ENCODE measurements at regions not wholly inside any gene's neighbourhood (a gene's known extent, or its start where the extent isn't known, plus 50 kb on each side); places are given as distances from the start of the nearest gene placed in this dataset.

DNA sequence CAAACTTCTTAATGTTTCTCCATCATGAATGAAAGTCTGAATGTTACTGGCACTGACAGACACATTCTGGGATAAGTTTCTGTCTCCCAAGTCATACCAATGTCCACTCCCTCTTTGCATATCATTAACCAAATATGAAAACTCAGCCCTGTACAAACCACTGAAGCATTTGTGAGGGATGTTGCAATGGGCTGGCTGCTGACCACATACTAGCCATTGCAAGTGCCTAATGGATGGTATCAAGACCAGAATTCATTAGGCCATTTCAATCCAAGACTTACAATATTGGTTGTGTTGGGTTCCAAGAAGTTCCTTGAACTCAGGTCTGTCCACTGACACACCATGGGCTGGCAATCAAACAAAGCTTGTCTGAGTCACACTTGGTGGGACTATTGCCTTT, 73.8 kb downstream of the CBLN2 start:
- no peak for DNase-seq

- DNase-seq = no peak
Observed at GRCh38 chr18:72468021-72468710, 76.0 kb downstream of the CBLN2 start.

DNA sequence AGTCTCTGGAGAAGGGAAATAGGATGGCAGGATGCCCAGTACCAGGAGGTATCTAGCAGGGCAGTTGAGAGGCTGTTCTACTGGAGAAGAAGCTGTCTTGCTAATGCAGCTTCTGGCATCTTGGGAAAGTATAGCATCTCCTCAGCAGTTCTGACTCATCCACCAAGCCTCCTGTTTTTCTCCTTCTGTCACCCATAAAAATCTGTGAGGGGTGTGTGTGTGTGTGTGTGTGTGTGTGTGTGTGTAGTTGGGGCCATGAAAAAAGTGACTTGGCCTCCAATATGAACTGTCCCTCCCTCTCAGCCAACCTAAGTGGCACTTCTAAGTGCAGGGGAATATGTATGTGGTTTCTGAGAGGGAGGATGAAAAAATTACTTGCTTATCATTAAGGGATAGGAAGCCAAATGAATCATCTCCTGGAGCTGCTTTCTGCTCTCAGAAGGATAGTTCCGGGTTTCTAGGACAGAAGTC, 83.9 kb downstream of the CBLN2 start:
- peak in 1 of 2 experiments; percentile 40 for DNase-seq

GRCh38 chr18:72458271-72458670, 85.9 kb downstream of the CBLN2 start:
- no peak for DNase-seq

DNA sequence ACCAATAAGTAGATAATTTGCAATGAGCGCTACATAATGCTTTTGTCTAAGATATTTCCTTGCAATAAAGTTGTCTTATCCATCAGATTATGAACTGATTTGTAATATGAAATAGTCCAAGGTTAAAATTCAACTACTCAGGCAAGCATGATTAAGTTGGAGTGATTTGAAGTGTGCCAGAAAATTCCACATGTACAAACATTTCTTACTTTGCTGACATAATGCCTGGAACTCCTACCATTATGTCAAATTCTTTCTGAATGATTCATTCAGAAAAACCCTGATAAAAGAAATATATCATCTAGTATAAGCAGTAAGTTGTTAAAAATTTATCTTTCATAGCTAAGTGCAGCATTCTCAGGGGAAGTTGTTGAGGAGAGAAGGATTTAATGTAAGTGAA, 87.3 kb downstream of the CBLN2 start:
- DNase-seq = no peak

- no peak for DNase-seq
Observed at GRCh38 chr18:72452328-72452727, 91.8 kb downstream of the CBLN2 start.

GRCh38 chr18:72444798-72445155, 99.4 kb downstream of the CBLN2 start:
- no peak for DNase-seq

GRCh38 chr18:72444111-72444797, 99.9 kb downstream of the CBLN2 start:
- DNase-seq = no peak

DNA sequence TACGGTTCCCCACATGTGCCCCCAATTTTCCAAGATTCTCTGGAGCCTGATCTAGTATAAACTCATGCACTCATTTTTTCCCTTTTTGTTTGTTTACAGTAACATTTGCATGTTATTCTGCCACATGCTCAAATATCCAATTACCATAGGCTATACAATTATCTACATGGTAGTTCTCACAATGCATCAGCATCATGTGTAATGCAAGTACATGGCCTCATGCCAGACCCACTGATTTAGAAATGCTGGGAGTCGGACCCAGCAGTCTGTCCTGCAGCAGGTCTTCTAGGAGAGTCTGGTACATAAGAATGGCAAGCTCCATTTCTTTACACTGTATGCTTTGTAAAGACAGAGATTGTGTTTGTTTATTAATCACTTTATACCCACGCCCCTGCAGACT, 107.7 kb downstream of the CBLN2 start:
- DNase-seq = no peak

GRCh38 chr18:72433756-72434155, 110.4 kb downstream of the CBLN2 start:
- DNase-seq = no peak

DNA sequence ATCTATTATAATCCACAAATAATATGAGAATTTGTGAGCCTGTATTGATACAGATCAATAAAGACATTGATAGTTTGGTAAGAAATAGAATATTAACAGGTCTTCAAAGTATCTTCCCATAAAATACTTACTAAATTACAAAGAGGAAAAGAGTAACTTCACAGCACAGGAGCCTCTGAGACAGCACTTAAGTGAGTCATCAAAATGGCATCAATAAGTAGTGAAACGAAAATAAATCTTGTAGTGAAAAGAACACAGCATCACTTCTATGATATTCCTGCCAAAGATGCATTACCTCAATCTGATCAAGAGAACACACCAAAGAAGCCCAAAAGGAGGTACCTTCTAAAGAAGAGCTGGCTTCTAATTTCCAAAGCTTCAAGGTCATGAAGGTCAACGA, 116.4 kb downstream of the CBLN2 start:
- no peak for DNase-seq

- DNase-seq = no peak
Observed at GRCh38 chr18:72419914-72420313, 124.2 kb downstream of the CBLN2 start.

- DNase-seq = no peak
Observed at GRCh38 chr18:72412927-72413326, 131.2 kb downstream of the CBLN2 start.

GRCh38 chr18:72411261-72411660, 132.9 kb downstream of the CBLN2 start:
- no peak for DNase-seq

DNA sequence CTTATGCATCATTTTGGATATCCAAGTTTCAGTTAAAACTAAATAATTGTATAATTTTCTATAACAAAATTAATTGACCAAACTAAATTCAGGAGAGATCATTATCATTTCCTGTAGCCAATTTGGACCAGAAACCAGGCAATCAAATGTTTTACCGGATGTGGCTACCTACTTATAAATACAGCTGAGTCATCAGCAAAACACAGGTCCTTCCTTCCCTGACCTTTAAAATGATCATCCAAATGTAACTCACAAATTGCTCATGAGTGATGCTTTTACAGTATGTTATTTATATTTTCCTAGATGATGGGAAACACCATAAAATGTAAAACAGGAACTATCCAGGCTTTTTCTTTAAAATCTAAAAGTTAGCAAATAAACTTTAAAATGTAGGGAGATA, 133.7 kb downstream of the CBLN2 start:
- DNase-seq = no peak

- DNase-seq = no peak
Observed at GRCh38 chr18:72409903-72410302, 134.2 kb downstream of the CBLN2 start.

GRCh38 chr18:72407048-72407447, 137.1 kb downstream of the CBLN2 start:
- no peak for DNase-seq

DNA sequence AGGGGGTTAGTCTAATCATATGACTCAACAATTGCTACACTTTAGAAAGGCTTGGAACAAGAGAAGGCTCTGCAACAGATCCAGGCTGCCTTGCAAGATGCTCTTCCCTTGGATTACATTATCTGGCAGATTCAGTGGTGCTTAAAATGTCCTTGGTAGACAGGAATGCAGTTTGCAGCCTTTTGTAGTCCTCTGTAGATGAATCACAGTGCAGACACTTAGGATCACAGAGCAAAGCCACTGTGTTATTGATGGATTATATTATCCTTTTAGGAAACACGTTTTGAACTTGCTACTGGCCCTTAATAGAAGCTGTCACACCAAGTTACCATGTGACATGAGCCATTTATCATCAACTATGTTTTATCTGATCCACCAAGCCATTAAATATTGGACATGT, 152.2 kb downstream of the CBLN2 start:
- no peak for DNase-seq

GRCh38 chr18:72391427-72391826, 152.7 kb downstream of the CBLN2 start:
- no peak for DNase-seq

- no peak for DNase-seq
Observed at GRCh38 chr18:72378016-72378415, 166.1 kb downstream of the CBLN2 start.

DNA sequence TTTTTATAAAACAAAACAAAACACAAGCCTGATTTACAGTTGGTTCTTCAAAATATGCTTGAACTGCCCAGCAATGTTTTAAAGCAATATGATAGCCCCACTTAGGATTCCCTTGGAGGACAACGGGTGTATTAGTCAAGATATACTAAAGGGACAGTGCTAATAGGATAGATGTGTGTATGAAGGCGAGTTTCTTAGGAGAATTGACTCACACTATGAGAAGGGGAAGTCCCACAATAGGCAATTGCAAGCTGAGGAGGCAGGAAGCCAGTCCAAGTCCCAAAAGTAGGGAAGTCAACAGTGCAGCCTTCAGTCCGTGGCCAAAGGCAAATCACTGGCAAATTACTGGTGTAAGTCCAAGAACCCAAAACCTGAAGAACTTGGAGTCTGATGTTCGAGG, 167.9 kb downstream of the CBLN2 start:
- no peak for DNase-seq

GRCh38 chr18:72375618-72376017, 168.5 kb downstream of the CBLN2 start:
- no peak for DNase-seq

DNA sequence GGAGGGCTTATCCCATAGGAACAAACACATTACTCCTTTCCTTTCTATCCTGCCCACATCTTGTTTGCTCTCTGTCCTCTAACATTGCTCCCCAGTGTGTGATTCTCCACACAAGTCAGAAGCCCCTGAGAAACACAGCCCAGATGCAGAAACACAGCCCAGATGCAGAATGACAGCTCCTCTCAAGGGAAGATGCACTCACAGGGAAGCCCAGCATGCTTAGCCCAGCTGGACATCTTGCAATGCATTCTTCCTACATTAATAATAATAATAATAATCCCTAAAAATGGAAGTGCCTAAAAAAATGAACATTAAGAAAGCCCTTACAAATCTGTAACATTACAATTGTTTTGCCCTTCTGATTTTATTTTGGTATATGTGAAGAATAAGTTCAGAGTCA, 172.1 kb downstream of the CBLN2 start:
- DNase-seq = no peak

- no peak for DNase-seq
Observed at GRCh38 chr18:72368308-72368707, 175.8 kb downstream of the CBLN2 start.

GRCh38 chr18:72360634-72361033, 183.5 kb downstream of the CBLN2 start:
- DNase-seq = no peak
